Esophagus muscularis mucosa (tissue), 3 donors: ENCODE measurements at regions not wholly inside any gene's neighbourhood (a gene's known extent, or its start where the extent isn't known, plus 50 kb on each side); places are given as distances from the start of the nearest gene placed in this dataset.

Experiments used
- POLR2A ChIP-seq: fragments of 450-650 bp; IDR thresholded peaks from one replicate; pipeline ENCODE4 v1.6.1; 2017; ENCODE audit warnings: antibody characterized with exemption, moderate library complexity, mild to moderate bottlenecking, low read depth
- TF ChIP-seq, protein P1 (sequence below), 3 experiments: fragments of 200-600 bp in 2 of 3; fragments of 450-650 bp in 1 of 3; sonication (generic) in 2 of 3; IDR thresholded peaks; one replicate each; pipeline ENCODE4 v1.5.1; 2017 to 2019; ENCODE audit warnings: antibody characterized with exemption in 3 of 3, mild to moderate bottlenecking in 2 of 3, moderate library complexity in 1 of 3

DNA sequence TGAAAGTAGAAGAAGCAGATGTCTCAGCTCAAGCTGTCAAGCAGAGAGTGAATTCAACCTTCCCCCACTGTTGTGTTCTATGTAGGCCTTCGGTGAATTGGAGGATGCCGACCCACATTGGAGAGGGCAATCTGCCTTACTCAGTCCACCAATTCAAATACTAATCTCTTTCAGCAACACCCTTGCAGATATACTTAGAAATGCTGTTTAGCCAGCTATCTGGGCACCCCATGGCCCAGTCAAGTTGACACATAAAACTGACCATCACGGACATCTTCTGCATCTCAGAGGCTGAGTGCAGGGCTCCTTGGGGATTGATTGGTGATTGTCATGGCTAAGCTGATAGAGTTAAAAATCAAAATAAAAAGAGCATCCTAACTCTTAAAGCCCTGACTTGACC is 58.3 kb downstream of the IRX3 start:
- TF ChIP-seq, protein P1, sequence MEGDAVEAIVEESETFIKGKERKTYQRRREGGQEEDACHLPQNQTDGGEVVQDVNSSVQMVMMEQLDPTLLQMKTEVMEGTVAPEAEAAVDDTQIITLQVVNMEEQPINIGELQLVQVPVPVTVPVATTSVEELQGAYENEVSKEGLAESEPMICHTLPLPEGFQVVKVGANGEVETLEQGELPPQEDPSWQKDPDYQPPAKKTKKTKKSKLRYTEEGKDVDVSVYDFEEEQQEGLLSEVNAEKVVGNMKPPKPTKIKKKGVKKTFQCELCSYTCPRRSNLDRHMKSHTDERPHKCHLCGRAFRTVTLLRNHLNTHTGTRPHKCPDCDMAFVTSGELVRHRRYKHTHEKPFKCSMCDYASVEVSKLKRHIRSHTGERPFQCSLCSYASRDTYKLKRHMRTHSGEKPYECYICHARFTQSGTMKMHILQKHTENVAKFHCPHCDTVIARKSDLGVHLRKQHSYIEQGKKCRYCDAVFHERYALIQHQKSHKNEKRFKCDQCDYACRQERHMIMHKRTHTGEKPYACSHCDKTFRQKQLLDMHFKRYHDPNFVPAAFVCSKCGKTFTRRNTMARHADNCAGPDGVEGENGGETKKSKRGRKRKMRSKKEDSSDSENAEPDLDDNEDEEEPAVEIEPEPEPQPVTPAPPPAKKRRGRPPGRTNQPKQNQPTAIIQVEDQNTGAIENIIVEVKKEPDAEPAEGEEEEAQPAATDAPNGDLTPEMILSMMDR (IDR thresholded peaks at IDR 0.05), result no peak
- TF ChIP-seq POLR2A, result no peak
